Small intestine (tissue), 7 donors: ENCODE measurements at regions not wholly inside any gene's neighbourhood (a gene's known extent, or its start where the extent isn't known, plus 50 kb on each side); places are given as distances from the start of the nearest gene placed in this dataset.

Experiments used
- DNase-seq, 2 donors: peaks; one replicate each; pipeline versions ENCODE4 v3.0.0 to v3.0.0-alpha.2; 2013
- FAIRE-seq: peaks from 2 replicates; lab custom pipeline; 2012; peaks lifted over from hg19 to GRCh38; lab: Jason Lieb, UNC
- H3K27ac ChIP-seq, 3 donors: one replicate each; pipeline ENCODE4 v1.5.1; 2013; ENCODE audit warnings: low read length in 2 of 3, mild to moderate bottlenecking in 2 of 3, control low read depth in 1 of 3, inconsistent platforms in 1 of 3, low read depth in 1 of 3, moderate library complexity in 1 of 3
- H3K27me3 ChIP-seq, 3 donors: one replicate each; pipeline ENCODE4 v1.6.1; 2013; ENCODE audit warnings: low read length in 3 of 3, inconsistent platforms in 1 of 3; ENCODE audit not compliant: control insufficient read depth in 3 of 3, insufficient read depth in 3 of 3
- H3K36me3 ChIP-seq, 3 donors: one replicate each; pipeline ENCODE4 v1.6.1; 2013; ENCODE audit warnings: low read length in 3 of 3, inconsistent platforms in 1 of 3, low read depth in 1 of 3, mild to moderate bottlenecking in 1 of 3, moderate library complexity in 1 of 3; ENCODE audit not compliant: control insufficient read depth in 3 of 3, insufficient read depth in 2 of 3
- H3K4me1 ChIP-seq, 3 donors: one replicate each; pipeline ENCODE4 v1.6.1; 2013; ENCODE audit warnings: low read length in 2 of 3, inconsistent platforms in 1 of 3, low read depth in 1 of 3, mild to moderate bottlenecking in 1 of 3, moderate library complexity in 1 of 3; ENCODE audit not compliant: control insufficient read depth in 3 of 3, insufficient read depth in 2 of 3
- H3K4me3 ChIP-seq, 3 donors: one replicate each; pipeline ENCODE4 v1.5.1; 2013; ENCODE audit warnings: low read length in 3 of 3, control low read depth in 1 of 3, inconsistent platforms in 1 of 3, low read depth in 1 of 3, mild to moderate bottlenecking in 1 of 3, moderate library complexity in 1 of 3
- H3K9me3 ChIP-seq, 2 donors: one replicate each; pipeline ENCODE4 v1.6.1; 2013; ENCODE audit warnings: low read depth in 1 of 2, low read length in 1 of 2; ENCODE audit not compliant: control insufficient read depth in 2 of 2, insufficient read depth in 1 of 2
- WGBS, 3 donors: extraction: QIAGEN DNeasy Blood & Tissue Kit; methylation state at CpG; one replicate each; pipeline ENCODE4 v1.1.7; 2013; 5-methylcytosine and 5-hydroxymethylcytosine counted together
- donor health status: healthy with polysubstance abuse.
- donor health status: control.
- donor health status: control.
- donor health status: Bipolar disorder and iron deficiency.
- donor health status: healthy.

DNA sequence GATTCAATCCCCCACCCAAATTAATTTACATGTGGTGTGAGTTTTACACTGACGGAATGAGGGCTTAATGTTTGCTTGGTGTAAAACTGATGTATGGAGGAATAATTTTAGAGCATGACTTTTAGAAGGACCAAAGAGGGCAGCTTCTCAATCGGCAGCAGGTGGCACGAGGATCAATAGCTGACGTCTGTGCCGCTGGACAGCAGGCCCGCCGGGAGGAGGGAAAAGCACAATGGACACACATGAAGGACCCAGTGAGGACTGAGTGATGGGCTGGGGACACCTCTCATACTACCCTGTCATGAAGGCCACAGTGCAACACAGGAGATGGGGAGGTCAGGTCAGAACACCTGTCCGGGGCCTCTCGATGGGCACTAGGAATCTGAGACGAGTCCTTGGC lies 61.4 kb upstream of the NSMCE3 start:
- H3K4me3 ChIP-seq, result no peak overlapping the region
- FAIRE-seq, result no peak
- no peak overlapping the region for H3K27ac ChIP-seq

DNA sequence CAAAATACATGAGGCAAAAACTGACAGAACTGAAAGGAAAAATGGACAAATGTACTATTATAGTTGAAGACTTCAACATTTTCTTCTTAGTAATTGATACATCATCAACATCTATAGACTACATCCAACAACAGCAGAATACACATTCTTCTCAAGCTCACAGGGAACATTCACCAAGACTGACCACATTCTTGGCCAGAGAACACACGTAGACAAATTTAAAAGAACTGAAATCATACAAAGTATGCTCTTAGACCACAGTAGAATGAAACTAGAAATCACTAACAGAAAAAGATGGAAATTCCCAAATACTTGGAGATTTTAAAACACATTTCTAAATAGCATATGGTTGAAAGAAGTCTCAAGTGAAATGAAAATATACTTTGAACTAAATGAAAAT lies 55.1 kb upstream of the NSMCE3 start:
- FAIRE-seq, result no peak
- Histone ChIP-seq H3K27ac (no peak overlapping the region), H3K27me3 (no peaks in the 10 kb centered on the region), H3K4me1 (no peaks in the 10 kb centered on the region), H3K9me3 (no peaks in the 10 kb centered on the region), H3K4me3 (no peak overlapping the region), H3K36me3 (no peaks in the 10 kb centered on the region)
- WGBS, 3 donors, result 0 to 34% (median 0%) methylated on average over 1 of the region's 1 CpG
- DNase-seq, result no peak

More for the DNA sequence above, 61.4 kb upstream of the NSMCE3 start:
- Histone ChIP-seq H3K4me1 (no peaks in the 10 kb centered on the region), H3K27me3 (no peaks in the 10 kb centered on the region), H3K9me3 (no peaks in the 10 kb centered on the region), H3K36me3 (no peaks in the 10 kb centered on the region)
- DNase-seq, result no peak
- WGBS, 3 donors, result 90 to 97% (median 91%) methylated on average over 10 of the region's 10 CpGs

DNA sequence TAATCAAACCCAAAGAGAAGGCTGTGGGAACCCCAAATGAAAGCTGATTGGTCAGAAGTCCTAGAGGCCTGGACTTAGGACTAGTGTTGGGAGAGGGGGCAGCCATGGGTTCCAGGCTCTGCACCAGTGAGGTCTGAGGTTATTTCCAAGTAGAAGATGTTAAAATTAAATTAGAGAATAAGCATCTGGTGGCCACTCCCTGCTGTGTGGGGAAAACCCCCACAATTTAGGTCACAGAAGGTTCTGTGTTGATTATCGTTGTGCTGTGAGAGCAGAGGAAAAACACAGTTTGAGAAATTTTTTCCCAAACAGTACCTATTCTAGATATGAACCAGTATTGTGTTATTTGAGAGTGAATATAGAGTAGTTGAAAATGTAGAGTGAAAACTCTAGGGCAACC lies 53.9 kb upstream of the NSMCE3 start:
- 68 to 79% (median 77%) methylated on average over 1 of the region's 1 CpG for WGBS, 3 donors
- H3K27ac ChIP-seq, result no peak overlapping the region
- no peaks in the 10 kb centered on the region for H3K36me3 ChIP-seq
- DNase-seq, result no peak
- H3K9me3 ChIP-seq, result no peaks in the 10 kb centered on the region
- FAIRE-seq, result no peak
- H3K4me3 ChIP-seq, result no peak overlapping the region
- H3K4me1 ChIP-seq, result no peaks in the 10 kb centered on the region
- H3K27me3 ChIP-seq, result no peaks in the 10 kb centered on the region

DNA sequence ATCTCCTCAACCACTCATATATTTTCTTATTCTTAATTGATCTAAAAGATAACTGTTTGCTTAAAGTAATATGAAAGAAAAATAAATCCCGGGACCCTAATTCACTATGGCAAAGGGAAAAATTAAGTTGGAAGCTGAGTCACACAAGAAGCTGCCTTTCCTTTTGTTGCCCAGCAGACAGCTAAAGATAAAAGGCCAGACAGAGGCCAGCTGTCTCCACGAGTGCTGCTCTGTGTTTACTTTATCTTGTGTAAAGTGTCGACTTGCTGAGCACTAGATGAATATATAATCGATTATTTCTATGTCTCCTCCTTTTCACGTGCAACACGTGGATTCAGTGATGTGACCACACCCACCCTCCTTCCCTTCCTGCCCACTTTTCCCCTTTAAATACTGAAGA lies 52.8 kb upstream of the NSMCE3 start:
- no peaks in the 10 kb centered on the region for H3K4me1 ChIP-seq
- FAIRE-seq (no peak), DNase-seq (peak in 1 of 2 donors; percentile 22)
- H3K27me3 ChIP-seq, result no peaks in the 10 kb centered on the region
- H3K27ac ChIP-seq, result no peak overlapping the region
- WGBS, 3 donors, result 12 to 30% (median 19%) methylated on average over 6 of the region's 6 CpGs
- no peaks in the 10 kb centered on the region for H3K9me3 ChIP-seq
- no peaks in the 10 kb centered on the region for H3K36me3 ChIP-seq
- no peak overlapping the region for H3K4me3 ChIP-seq

DNA sequence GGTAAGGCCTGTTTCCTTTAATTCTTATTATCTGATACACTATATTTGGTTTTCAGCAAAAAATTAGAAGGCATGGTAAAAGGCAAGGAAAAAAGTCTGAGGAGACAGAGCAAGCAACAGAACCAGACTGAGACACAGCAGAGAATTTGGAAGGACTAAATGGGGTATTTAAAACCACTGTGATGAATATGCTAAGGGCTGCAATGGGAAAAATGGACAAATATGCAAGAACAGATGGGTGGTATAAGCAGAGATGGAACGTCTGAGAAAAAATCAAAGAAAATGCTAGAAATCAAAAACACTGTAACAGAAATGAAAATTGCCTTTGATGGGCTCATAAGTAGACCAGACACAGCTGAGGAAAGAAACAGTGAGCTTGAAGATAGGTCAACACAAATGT lies 50.8 kb upstream of the NSMCE3 start:
- H3K27ac ChIP-seq, result no peak overlapping the region
- no peaks in the 10 kb centered on the region for H3K4me1 ChIP-seq
- H3K4me3 ChIP-seq, result no peak overlapping the region
- no peaks in the 10 kb centered on the region for H3K9me3 ChIP-seq
- 57 to 73% (median 69%) methylated on average over 1 of the region's 1 CpG for WGBS, 3 donors
- DNase-seq (no peak), FAIRE-seq (no peak)
- H3K36me3 ChIP-seq, result no peaks in the 10 kb centered on the region
- no peaks in the 10 kb centered on the region for H3K27me3 ChIP-seq

DNA sequence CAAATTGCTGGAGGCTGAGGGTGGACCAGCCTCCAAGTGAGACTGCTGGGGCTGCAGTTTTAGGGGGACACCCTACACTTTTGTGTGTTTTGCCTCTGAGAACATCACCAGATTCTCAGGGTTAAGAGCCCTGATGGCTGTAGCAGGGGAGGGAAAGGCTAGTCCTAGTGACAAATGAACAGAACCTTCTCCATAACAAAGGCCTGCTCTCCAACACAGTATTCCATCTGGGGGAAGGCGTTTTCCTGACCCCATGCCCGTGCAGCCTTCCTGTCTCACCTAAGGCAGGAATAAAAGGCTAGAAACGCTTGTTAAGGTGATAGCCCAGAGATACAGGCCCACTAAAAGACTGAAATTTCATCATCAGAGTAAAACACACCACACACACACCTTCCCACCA lies 50.2 kb upstream of the NSMCE3 start:
- FAIRE-seq (no peak), DNase-seq (no peak)
- Histone ChIP-seq H3K9me3 (no peaks in the 10 kb centered on the region), H3K27me3 (no peaks in the 10 kb centered on the region), H3K36me3 (no peaks in the 10 kb centered on the region), H3K4me1 (no peaks in the 10 kb centered on the region), H3K4me3 (no peak overlapping the region), H3K27ac (no peak overlapping the region)
- 42 to 64% (median 48%) methylated on average over 3 of the region's 3 CpGs for WGBS, 3 donors
